T-helper 1 cell (primary cell): ENCODE measurements at regions not wholly inside any gene's neighbourhood (a gene's known extent, or its start where the extent isn't known, plus 50 kb on each side); places are given as distances from the start of the nearest gene placed in this dataset.

ENCODE experiments used
- DNase-seq, 5 donors: peaks; one replicate each; pipeline ENCODE4 v3.0.0-alpha.2; 2012 to 2020

GRCh38 chr4:65839164-65839931 lies 169.1 kb upstream of the EPHA5 start:
- no peak for DNase-seq

- DNase-seq = no peak
Observed at GRCh38 chr4:65834707-65835106, 164.4 kb upstream of the EPHA5 start.

- no peak for DNase-seq
Observed at GRCh38 chr4:65831828-65832227, 161.5 kb upstream of the EPHA5 start.

- DNase-seq = no peak
Observed at GRCh38 chr4:65825116-65825753, 154.9 kb upstream of the EPHA5 start.

- no peak for DNase-seq
Observed at GRCh38 chr4:65819192-65819591, 148.9 kb upstream of the EPHA5 start.

GRCh38 chr4:65805936-65806335 lies 135.6 kb upstream of the EPHA5 start:
- DNase-seq = no peak

GRCh38 chr4:65799513-65799912 lies 129.2 kb upstream of the EPHA5 start:
- DNase-seq = no peak

GRCh38 chr4:65798498-65799127 lies 128.3 kb upstream of the EPHA5 start:
- DNase-seq = no peak

- DNase-seq = no peak
Observed at GRCh38 chr4:65791812-65792308, 121.6 kb upstream of the EPHA5 start.

GRCh38 chr4:65791111-65791811 lies 121.0 kb upstream of the EPHA5 start:
- no peak for DNase-seq

GRCh38 chr4:65789805-65790204 lies 119.5 kb upstream of the EPHA5 start:
- no peak for DNase-seq

GRCh38 chr4:65789341-65789740 lies 119.1 kb upstream of the EPHA5 start:
- no peak for DNase-seq

GRCh38 chr4:65777270-65777669 lies 107.0 kb upstream of the EPHA5 start:
- no peak for DNase-seq

- DNase-seq = no peak
Observed at GRCh38 chr4:65773636-65774035, 103.3 kb upstream of the EPHA5 start.

- no peak for DNase-seq
Observed at GRCh38 chr4:65747386-65747785, 77.1 kb upstream of the EPHA5 start.

GRCh38 chr4:65738134-65738533 lies 67.8 kb upstream of the EPHA5 start:
- DNase-seq = no peak

GRCh38 chr4:65737672-65738071 lies 67.4 kb upstream of the EPHA5 start:
- DNase-seq = no peak

- DNase-seq = no peak
Observed at GRCh38 chr4:65724973-65725372, 54.7 kb upstream of the EPHA5 start.
